GM23338 (cell line): ENCODE measurements at regions not wholly inside any gene's neighbourhood (a gene's known extent, or its start where the extent isn't known, plus 50 kb on each side); places are given as distances from the start of the nearest gene placed in this dataset.

Experiments used
- ATAC-seq: fragments of 200-7000 bp; cut with Tn5 transposase; 3 replicates; pipeline ENCODE4 v1.9.1; 2020
- DNase-seq: peaks from one replicate; pipeline ENCODE4 v3.0.0-alpha.2; 2015; ENCODE audit warnings: low spot score
- H2AFZ ChIP-seq: fragments of 200-600 bp; sonication (generic); 2 replicates; pipeline ENCODE4 v1.8.0; 2016; ENCODE audit warnings: antibody characterized with exemption, mild to moderate bottlenecking, moderate library complexity
- H3F3A ChIP-seq: fragments of 200-600 bp; sonication (generic); replicated peaks from 2 replicates; pipeline ENCODE4 v1.8.0; 2017; ENCODE audit warnings: antibody characterized with exemption, mixed run types, low read depth
- H3K27ac ChIP-seq: fragments of 200-600 bp; sonication (generic); 2 replicates; pipeline ENCODE4 v1.6.1; 2016; ENCODE audit warnings: low read depth
- H3K27me3 ChIP-seq: fragments of 200-600 bp; sonication (generic); 2 replicates; pipeline ENCODE4 v1.8.0; 2016; ENCODE audit warnings: mild to moderate bottlenecking, mixed run types, moderate library complexity; ENCODE audit not compliant: insufficient read depth
- H3K36me3 ChIP-seq: fragments of 200-600 bp; sonication (generic); 2 replicates; pipeline ENCODE4 v1.8.0; 2016; ENCODE audit warnings: mild to moderate bottlenecking; ENCODE audit not compliant: insufficient read depth
- H3K4me1 ChIP-seq: fragments of 200-600 bp; sonication (generic); 2 replicates; pipeline ENCODE4 v1.8.0; 2016; ENCODE audit warnings: mild to moderate bottlenecking, moderate library complexity; ENCODE audit not compliant: insufficient read depth
- H3K4me2 ChIP-seq: fragments of 200-600 bp; sonication (generic); 2 replicates; pipeline ENCODE4 v1.7.1; 2017; ENCODE audit warnings: mixed run types
- H3K4me3 ChIP-seq: fragments of 200-600 bp; sonication (generic); 2 replicates; pipeline ENCODE4 v1.6.1; 2016; ENCODE audit warnings: mixed run types
- H3K79me2 ChIP-seq: fragments of 200-600 bp; sonication (generic); replicated peaks from 2 replicates; pipeline ENCODE4 v1.8.0; 2017; ENCODE audit warnings: mild to moderate bottlenecking; ENCODE audit not compliant: insufficient read depth
- H3K9me2 ChIP-seq: fragments of 200-600 bp; sonication (generic); 2 replicates; pipeline ENCODE4 v1.8.0; 2017; ENCODE audit not compliant: insufficient read depth
- H4K20me1 ChIP-seq: fragments of 200-600 bp; sonication (generic); replicated peaks from 2 replicates; pipeline ENCODE4 v1.8.0; 2017; ENCODE audit warnings: mild to moderate bottlenecking; ENCODE audit not compliant: insufficient read depth
- H3K27ac Mint-ChIP-seq: 2 replicates; pipeline ENCODE4 v1.8.0; 2020; ENCODE audit warnings: inconsistent platforms, mild to moderate bottlenecking, moderate library complexity, mixed read lengths
- H3K27me3 Mint-ChIP-seq: 3 replicates; pipeline ENCODE4 v1.8.0; 2022; ENCODE audit warnings: low read depth, mild to moderate bottlenecking, moderate library complexity, mixed read lengths, inconsistent platforms; ENCODE audit not compliant: insufficient read depth, poor library complexity
- H3K36me3 Mint-ChIP-seq: 3 replicates; pipeline ENCODE4 v1.8.0; 2021; ENCODE audit warnings: low read depth, mild to moderate bottlenecking, inconsistent platforms, moderate library complexity, mixed read lengths
- H3K4me1 Mint-ChIP-seq: 3 replicates; pipeline ENCODE4 v1.8.0; 2020; ENCODE audit warnings: mild to moderate bottlenecking, inconsistent platforms, mixed read lengths
- H3K4me3 Mint-ChIP-seq: 3 replicates; pipeline ENCODE4 v1.8.0; 2021; ENCODE audit warnings: moderate library complexity, mild to moderate bottlenecking, inconsistent platforms, mixed read lengths
- H3K9me3 Mint-ChIP-seq: 3 replicates; pipeline ENCODE4 v1.8.0; 2020; ENCODE audit warnings: moderate library complexity, mild to moderate bottlenecking, inconsistent platforms, mixed read lengths
- CREB1 ChIP-seq: fragments of 250-450 bp; sonication (Bioruptor Pico); IDR thresholded peaks from 2 replicates; pipeline ENCODE4 v1.5.0; 2020; ENCODE audit warnings: low read depth, mild to moderate bottlenecking, moderate library complexity
- CTCF ChIP-seq, 2 experiments: fragments of 200-600 bp in 1 of 2; sonication (generic) in 1 of 2; conservative IDR thresholded peaks; 2 replicates each; pipeline versions ENCODE4 v1.5.1 to v1.6.1; 2016 to 2017; ENCODE audit warnings: antibody characterized with exemption in 2 of 2, low read depth in 2 of 2, mild to moderate bottlenecking in 2 of 2, moderate library complexity in 1 of 2
- ETS1 ChIP-seq: IDR thresholded peaks from 2 replicates; pipeline ENCODE4 v1.6.1; 2016; ENCODE audit warnings: antibody characterized with exemption
- EZH2 ChIP-seq: fragments of 200-600 bp; sonication (generic); IDR thresholded peaks from one replicate; pipeline ENCODE4 v1.8.0; 2017; ENCODE audit warnings: antibody characterized with exemption, mild to moderate bottlenecking, low read depth; ENCODE audit not compliant: unreplicated experiment
- EZH2phosphoT487 ChIP-seq: fragments of 200-600 bp; sonication (generic); IDR thresholded peaks from one replicate; pipeline ENCODE4 v1.8.1; 2018; ENCODE audit warnings: antibody characterized with exemption; ENCODE audit not compliant: unreplicated experiment
- JUNB ChIP-seq: IDR thresholded peaks from one replicate; pipeline ENCODE4 v1.6.1; 2016; ENCODE audit warnings: antibody characterized with exemption; ENCODE audit not compliant: unreplicated experiment
- NANOG ChIP-seq: IDR thresholded peaks from 2 replicates; pipeline ENCODE4 v1.6.1; 2016; ENCODE audit warnings: antibody characterized with exemption, borderline replicate concordance
- POLR2AphosphoS5 ChIP-seq: IDR thresholded peaks from 2 replicates; pipeline ENCODE4 v1.6.1; 2016; ENCODE audit warnings: antibody characterized with exemption, low read depth
- REST ChIP-seq: IDR thresholded peaks from one replicate; pipeline ENCODE4 v1.6.1; 2018; ENCODE audit warnings: antibody characterized with exemption; ENCODE audit not compliant: unreplicated experiment
- STAT1 ChIP-seq: IDR thresholded peaks from one replicate; pipeline ENCODE4 v1.6.1; 2016; ENCODE audit warnings: antibody characterized with exemption; ENCODE audit not compliant: unreplicated experiment
- ZNF114 ChIP-seq: fragments of 250-450 bp; sonication (Bioruptor Pico); IDR thresholded peaks from 2 replicates; pipeline ENCODE4 v1.5.0; 2020; ENCODE audit warnings: mild to moderate bottlenecking, moderate library complexity
- ZNF331 ChIP-seq: fragments of 250-450 bp; sonication (Bioruptor Pico); IDR thresholded peaks from 2 replicates; pipeline ENCODE4 v1.5.0; 2020; ENCODE audit warnings: low read depth, mild to moderate bottlenecking, moderate library complexity
- ZNF462 ChIP-seq: fragments of 250-450 bp; sonication (Bioruptor Pico); IDR thresholded peaks from 2 replicates; pipeline ENCODE4 v1.5.0; 2020; ENCODE audit warnings: mild to moderate bottlenecking, moderate library complexity

GRCh38 chr21:19256934-19257660, 853.5 kb upstream of the TMPRSS15 start:
- Mint-ChIP-seq H3K27me3 (peaks cover 1% of the 10 kb centered on the region), H3K36me3 (no peaks in the 10 kb centered on the region), H3K4me1 (peaks cover 10% of the 10 kb centered on the region), H3K27ac (no peak overlapping the region), H3K4me3 (no peak overlapping the region), H3K9me3 (no peaks in the 10 kb centered on the region)
- Histone ChIP-seq H3K79me2 (no peaks in the 10 kb centered on the region), H3F3A (no peaks in the 10 kb centered on the region), H3K9me2 (no peaks in the 10 kb centered on the region), H4K20me1 (no peaks in the 10 kb centered on the region), H3K27me3 (no peaks in the 10 kb centered on the region), H3K36me3 (no peaks in the 10 kb centered on the region), H3K4me2 (no peak overlapping the region), H3K27ac (no peak overlapping the region), H2AFZ (no peak overlapping the region), H3K4me3 (no peak overlapping the region), H3K4me1 (0 out of 2 replicates have a peak, but pooled peaks cover 3% of the 10 kb centered on the region)
- peak; percentile 74 for ATAC-seq
- TF ChIP-seq CTCF (conservative IDR thresholded peaks at IDR 0.05; ENCODE audit: low read depth in 2 of 2) (no peak), EZH2 (no peak), NANOG (no peak), ZNF331 (CRISPR knock-in tag) (no peak), ZNF114 (CRISPR knock-in tag) (no peak), JUNB (no peak), EZH2phosphoT487 (no peak), REST (no peak), ZNF462 (CRISPR knock-in tag) (no peak), STAT1 (no peak), ETS1 (no peak), CREB1 (CRISPR knock-in tag) (no peak), POLR2AphosphoS5 (no peak)
- peak; percentile 38 for DNase-seq
